ENCODE measurements at regions not wholly inside any gene's neighbourhood (a gene's known extent, or its start where the extent isn't known, plus 50 kb on each side); places are given as distances from the start of the nearest gene placed in this dataset.
"Not testable (repeated sequence)": the region's sequence is repeated elsewhere in the genome, so short reads cannot be mapped to it uniquely, and the experiment has no call there.

DNA sequence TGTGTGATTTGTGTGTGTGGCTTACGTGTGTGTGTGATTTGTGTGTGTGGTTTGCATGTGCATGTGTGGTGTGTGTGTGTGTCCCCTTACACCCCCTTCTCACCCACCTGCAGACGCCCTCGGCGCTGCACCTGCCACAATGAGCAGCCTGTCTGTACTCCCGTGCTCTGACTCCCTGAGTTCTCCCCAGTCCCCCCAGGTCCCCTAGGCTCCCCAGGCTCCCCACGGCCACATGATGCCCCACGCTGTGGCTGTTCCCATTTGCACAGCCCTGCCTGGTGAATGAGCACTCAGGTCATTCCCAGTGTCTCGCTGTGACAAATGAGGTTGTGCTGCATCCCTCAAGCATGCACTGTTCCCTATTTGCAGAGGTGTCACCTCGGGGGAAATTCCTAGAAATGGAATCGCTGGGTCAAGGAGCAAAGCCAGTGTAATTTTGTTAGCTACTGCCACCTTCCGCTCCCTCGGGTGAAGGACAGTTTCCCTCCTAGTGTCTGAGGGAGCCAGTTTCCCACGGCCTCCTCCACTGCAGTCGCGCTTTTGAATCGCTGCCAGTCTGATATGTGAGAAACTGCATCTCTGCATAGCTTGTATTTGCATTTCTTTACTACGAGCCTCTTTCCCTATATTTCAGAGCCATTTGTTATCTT is 180.4 kb upstream of the FOXD4L5 start:
- H3K4me3 Mint-ChIP-seq; POLR2A ChIA-PET; CTCF ChIA-PET; H3K27ac Mint-ChIP-seq; H3K27me3 Mint-ChIP-seq; DNase-seq; intact Hi-C loops (cut with micrococcal nuclease); H3K4me1 Mint-ChIP-seq; ATAC-seq (ENCODE audit: low read depth); H3K36me3 Mint-ChIP-seq (ENCODE audit: low read depth): not testable (repeated sequence)
- peaks cover 19% of the 10 kb centered on the region for H3K9me3 Mint-ChIP-seq

DNA sequence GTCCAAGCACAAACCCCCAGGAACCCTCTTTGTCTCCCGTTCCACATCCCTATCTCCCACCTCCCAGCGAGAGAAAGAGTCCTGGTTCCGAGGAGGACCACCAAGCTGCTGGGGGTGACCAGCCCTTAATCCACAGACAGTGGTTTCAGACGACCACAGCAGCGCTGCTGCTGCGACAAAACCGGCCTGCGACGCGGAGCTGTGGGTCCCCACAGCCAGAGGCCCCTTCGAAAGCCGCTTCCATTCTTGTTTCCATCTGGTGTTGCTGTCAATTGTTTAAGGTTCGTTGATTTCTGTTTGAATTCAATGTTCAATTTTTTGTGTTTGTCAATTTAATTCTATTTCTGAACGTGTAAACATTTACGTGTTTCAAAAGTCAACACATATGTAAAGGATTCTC is 177.5 kb upstream of the FOXD4L5 start:
- H3K4me1 Mint-ChIP-seq; CTCF ChIA-PET; H3K36me3 Mint-ChIP-seq (ENCODE audit: low read depth); ATAC-seq (ENCODE audit: low read depth); POLR2A ChIA-PET; H3K27me3 Mint-ChIP-seq; H3K4me3 Mint-ChIP-seq; intact Hi-C loops (cut with micrococcal nuclease); DNase-seq; H3K27ac Mint-ChIP-seq: not testable (repeated sequence)
- H3K9me3 Mint-ChIP-seq, result peaks cover 19% of the 10 kb centered on the region

GRCh38 chr9:65459756-65460320 is 174.8 kb upstream of the FOXD4L5 start:
- intact Hi-C loops (cut with micrococcal nuclease), result no loop called here
- POLR2A ChIA-PET, result no interaction called here
- TF ChIP-seq, protein P1, sequence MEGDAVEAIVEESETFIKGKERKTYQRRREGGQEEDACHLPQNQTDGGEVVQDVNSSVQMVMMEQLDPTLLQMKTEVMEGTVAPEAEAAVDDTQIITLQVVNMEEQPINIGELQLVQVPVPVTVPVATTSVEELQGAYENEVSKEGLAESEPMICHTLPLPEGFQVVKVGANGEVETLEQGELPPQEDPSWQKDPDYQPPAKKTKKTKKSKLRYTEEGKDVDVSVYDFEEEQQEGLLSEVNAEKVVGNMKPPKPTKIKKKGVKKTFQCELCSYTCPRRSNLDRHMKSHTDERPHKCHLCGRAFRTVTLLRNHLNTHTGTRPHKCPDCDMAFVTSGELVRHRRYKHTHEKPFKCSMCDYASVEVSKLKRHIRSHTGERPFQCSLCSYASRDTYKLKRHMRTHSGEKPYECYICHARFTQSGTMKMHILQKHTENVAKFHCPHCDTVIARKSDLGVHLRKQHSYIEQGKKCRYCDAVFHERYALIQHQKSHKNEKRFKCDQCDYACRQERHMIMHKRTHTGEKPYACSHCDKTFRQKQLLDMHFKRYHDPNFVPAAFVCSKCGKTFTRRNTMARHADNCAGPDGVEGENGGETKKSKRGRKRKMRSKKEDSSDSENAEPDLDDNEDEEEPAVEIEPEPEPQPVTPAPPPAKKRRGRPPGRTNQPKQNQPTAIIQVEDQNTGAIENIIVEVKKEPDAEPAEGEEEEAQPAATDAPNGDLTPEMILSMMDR (IDR thresholded peaks at IDR 0.05), result no peak
- ATAC-seq (ENCODE audit: low read depth) (no peak), DNase-seq (no peak)
- H3K36me3 Mint-ChIP-seq (ENCODE audit: low read depth), result no peaks in the 10 kb centered on the region
- no peaks in the 10 kb centered on the region for H3K27me3 Mint-ChIP-seq
- no peak overlapping the region for H3K4me3 Mint-ChIP-seq
- CTCF ChIA-PET, result no interaction called here
- peaks cover 15% of the 10 kb centered on the region for H3K9me3 Mint-ChIP-seq
- H3K4me1 Mint-ChIP-seq, result no peaks in the 10 kb centered on the region
- no peak overlapping the region for H3K27ac Mint-ChIP-seq

DNA sequence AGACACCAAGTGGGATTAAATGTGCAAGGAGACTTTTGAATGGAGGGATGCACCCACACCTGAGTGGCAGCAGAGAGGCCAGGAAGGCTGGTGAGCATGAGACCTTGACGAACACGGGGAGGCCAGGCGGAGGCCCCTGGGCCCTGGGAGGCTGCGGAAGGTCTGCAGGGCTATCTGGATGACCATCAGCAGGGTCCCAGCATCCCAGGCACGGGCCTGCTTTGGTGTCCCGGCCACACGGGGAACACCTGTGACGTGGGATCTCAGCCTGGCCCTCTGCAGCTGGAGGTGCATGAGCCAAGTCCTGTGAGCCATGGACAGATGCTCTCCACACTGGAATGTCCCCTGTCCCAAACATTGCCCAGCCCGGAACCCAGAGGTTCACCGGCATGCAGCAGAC is 174.0 kb upstream of the FOXD4L5 start:
- no peak for ATAC-seq (ENCODE audit: low read depth)

DNA sequence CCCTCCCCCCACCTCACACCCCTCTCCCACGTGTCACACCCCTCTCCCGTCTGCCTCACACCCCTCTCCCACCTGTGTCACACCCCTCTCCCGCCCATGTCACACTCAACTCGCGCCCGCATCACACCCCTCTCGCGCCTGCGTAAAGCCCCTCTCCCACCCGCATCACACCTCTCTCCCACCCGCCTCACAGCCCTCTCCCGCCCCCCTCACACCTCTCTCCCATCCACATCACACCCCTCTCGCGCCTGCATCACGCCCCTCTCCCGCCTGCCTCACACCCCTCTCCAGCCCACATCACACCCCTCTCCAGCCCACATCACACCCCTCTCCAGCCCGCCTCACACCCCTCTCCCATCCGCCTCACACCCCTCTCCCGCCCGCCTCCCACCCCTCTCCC is 173.5 kb upstream of the FOXD4L5 start:
- ChIA-PET POLR2A (no interaction called here), CTCF (no interaction called here)
- no peak for ATAC-seq (ENCODE audit: low read depth)
- intact Hi-C loops (cut with micrococcal nuclease), result no loop called here
- Mint-ChIP-seq H3K27ac (no peak overlapping the region), H3K4me3 (no peak overlapping the region), H3K9me3 (peaks cover 7% of the 10 kb centered on the region), H3K36me3 (ENCODE audit: low read depth) (no peaks in the 10 kb centered on the region), H3K4me1 (no peaks in the 10 kb centered on the region), H3K27me3 (no peaks in the 10 kb centered on the region)
- no peak for DNase-seq
- TF ChIP-seq, protein P1 (IDR thresholded peaks at IDR 0.05), result no peak

More for the DNA sequence above, 174.0 kb upstream of the FOXD4L5 start:
- POLR2A ChIA-PET, result no interaction called here
- no peak overlapping the region for H3K4me3 Mint-ChIP-seq
- CTCF ChIA-PET, result no interaction called here
- H3K9me3 Mint-ChIP-seq, result peaks cover 9% of the 10 kb centered on the region
- intact Hi-C loops (cut with micrococcal nuclease), result no loop called here
- DNase-seq, result no peak
- H3K27me3 Mint-ChIP-seq, result no peaks in the 10 kb centered on the region
- no peak overlapping the region for H3K27ac Mint-ChIP-seq
- no peaks in the 10 kb centered on the region for H3K4me1 Mint-ChIP-seq
- no peaks in the 10 kb centered on the region for H3K36me3 Mint-ChIP-seq (ENCODE audit: low read depth)
- TF ChIP-seq, protein P1 (IDR thresholded peaks at IDR 0.05), result no peak

GRCh38 chr9:65456991-65457390 is 172.0 kb upstream of the FOXD4L5 start:
- CTCF ChIA-PET; POLR2A ChIA-PET; intact Hi-C loops (cut with micrococcal nuclease); H3K27me3 Mint-ChIP-seq; H3K36me3 Mint-ChIP-seq (ENCODE audit: low read depth); DNase-seq; H3K4me1 Mint-ChIP-seq; H3K9me3 Mint-ChIP-seq; H3K27ac Mint-ChIP-seq; ATAC-seq (ENCODE audit: low read depth); H3K4me3 Mint-ChIP-seq: not testable (repeated sequence)

DNA sequence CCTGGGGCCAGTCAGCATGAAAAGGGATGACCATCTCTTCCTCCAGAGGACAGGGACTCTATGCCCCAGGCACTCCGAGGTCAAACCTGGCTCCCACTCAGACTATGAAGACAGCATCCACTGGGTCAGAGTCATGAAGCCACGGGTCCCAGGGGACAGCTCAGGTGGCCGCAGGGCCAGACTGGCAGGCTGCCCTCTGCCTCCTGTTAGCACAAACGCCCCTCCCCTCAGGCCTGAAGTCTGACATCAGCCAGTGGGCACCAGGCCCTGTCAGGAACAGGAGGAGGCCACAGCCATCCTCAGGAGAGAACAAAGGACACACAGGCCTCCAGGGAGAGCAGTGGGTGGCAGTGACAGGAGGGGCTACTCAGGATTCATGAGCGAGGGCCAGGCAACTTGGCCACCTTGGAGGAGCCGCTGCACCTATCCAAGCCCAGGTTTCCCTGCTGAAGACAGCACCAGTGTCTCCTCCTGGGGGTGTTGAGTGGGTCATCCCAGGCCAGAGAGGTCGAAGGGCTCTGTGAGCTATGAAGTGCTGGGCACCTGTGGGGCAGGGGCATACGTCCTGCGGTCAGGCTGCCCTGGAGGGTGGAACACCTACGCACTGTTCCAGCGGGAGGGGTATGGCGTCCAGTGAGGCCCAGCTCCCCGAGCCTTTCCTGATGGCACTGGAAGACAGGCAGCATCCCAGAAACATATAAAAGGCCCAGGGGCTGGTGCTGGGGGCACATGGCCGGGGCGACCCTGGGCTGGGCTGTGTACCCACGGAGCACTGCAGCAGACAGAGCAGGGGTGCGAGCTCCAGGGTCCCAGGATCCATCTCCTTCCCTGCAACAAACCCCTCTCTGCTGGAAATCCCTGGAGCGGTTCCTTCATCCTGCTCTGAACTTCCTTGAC is 171.0 kb upstream of the FOXD4L5 start:
- H3K4me1 Mint-ChIP-seq; H3K27ac Mint-ChIP-seq; DNase-seq; CTCF ChIA-PET; H3K27me3 Mint-ChIP-seq; ATAC-seq (ENCODE audit: low read depth); H3K4me3 Mint-ChIP-seq; H3K36me3 Mint-ChIP-seq (ENCODE audit: low read depth); intact Hi-C loops (cut with micrococcal nuclease); POLR2A ChIA-PET: not testable (repeated sequence)
- H3K9me3 Mint-ChIP-seq, result peaks cover 10% of the 10 kb centered on the region

DNA sequence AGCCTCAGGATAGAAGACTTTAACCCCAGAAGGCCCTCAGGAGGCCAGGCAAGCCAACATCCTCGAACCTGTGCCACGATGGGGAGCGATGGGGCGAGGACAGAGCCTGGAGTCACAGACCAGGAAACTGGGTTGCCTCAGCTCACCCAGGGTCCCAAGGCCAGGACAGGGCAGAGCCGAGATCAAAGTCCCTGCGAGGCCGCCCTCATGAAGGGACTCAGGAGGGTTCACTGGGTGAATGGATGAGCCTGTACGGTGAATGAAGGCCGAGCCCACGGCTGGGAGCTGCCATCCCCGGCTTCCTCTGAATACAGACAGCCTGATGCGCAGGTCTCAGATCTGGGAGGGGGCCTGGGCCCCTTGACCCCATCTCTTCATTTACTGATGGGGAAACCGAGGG is 170.1 kb upstream of the FOXD4L5 start:
- H3K36me3 Mint-ChIP-seq (ENCODE audit: low read depth); H3K27me3 Mint-ChIP-seq; H3K4me3 Mint-ChIP-seq; POLR2A ChIA-PET; ATAC-seq (ENCODE audit: low read depth); CTCF ChIA-PET; H3K27ac Mint-ChIP-seq; intact Hi-C loops (cut with micrococcal nuclease); H3K4me1 Mint-ChIP-seq; DNase-seq: not testable (repeated sequence)
- peaks cover 10% of the 10 kb centered on the region for H3K9me3 Mint-ChIP-seq

DNA sequence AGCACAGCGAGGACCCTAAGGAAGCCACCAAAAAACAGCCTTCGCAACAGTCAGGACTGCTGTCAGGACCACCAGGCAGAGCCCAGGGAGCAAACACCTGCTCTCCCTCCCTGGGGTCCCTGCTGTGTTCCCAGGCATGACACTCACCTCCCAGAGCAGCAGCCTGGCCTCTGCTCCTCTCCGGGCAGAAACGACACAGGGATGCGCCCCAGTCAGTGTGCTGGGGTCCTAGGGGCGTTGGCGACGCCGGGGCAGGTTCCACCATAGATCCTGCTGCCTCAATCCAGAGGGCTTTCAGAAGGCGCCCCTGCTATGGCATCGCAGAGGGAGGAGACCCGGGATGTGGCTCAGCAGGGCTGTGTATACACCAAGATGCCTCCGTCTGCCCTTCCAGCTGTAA is 169.7 kb upstream of the FOXD4L5 start:
- not testable (repeated sequence) for H3K4me1 Mint-ChIP-seq

More for the DNA sequence above, 169.7 kb upstream of the FOXD4L5 start:
- H3K4me3 Mint-ChIP-seq; POLR2A ChIA-PET; intact Hi-C loops (cut with micrococcal nuclease); H3K36me3 Mint-ChIP-seq (ENCODE audit: low read depth); H3K9me3 Mint-ChIP-seq; CTCF ChIA-PET; H3K27me3 Mint-ChIP-seq; ATAC-seq (ENCODE audit: low read depth); DNase-seq; H3K27ac Mint-ChIP-seq: not testable (repeated sequence)
